HepG2 (cell line): ENCODE measurements at regions not wholly inside any gene's neighbourhood (a gene's known extent, or its start where the extent isn't known, plus 50 kb on each side); places are given as distances from the start of the nearest gene placed in this dataset.

Experiments used
- ATAC-seq: fragments of 200-7000 bp; cut with Tn5 transposase; 3 replicates; pipeline ENCODE4 v1.9.1; 2020; ENCODE audit warnings: mild to moderate bottlenecking, moderate library complexity
- BruUV-seq: library from RNA; stranded (reverse); fragments of 400-500 nt; replicated peaks from 2 replicates; lab custom pipeline; 2021; lab: Mats Ljungman, UMichigan
- CTCF ChIA-PET: fragments of 300-600 bp; formaldehyde crosslinking; extraction: SDS; loops from one replicate; lab custom pipeline; 2021; ENCODE audit warnings: low total read pairs, inconsistent platforms, low intra/inter-chr PET ratio; lab: Yijun Ruan, JAX
- POLR2A ChIA-PET: fragments of 350-600 bp; sonication (Branson Sonifier 250); formaldehyde crosslinking; loops from one replicate; lab custom pipeline; 2020; ENCODE audit warnings: antibody characterized with exemption, inconsistent platforms; lab: Yijun Ruan, JAX
- DNase-seq: peaks from one replicate; pipeline ENCODE4 v3.0.0-alpha.2; 2015; ENCODE audit warnings: low spot score
- FAIRE-seq: peaks from 3 replicates; lab custom pipeline; 2011; peaks lifted over from hg19 to GRCh38; lab: Jason Lieb, UNC
- H2AFZ ChIP-seq: one replicate; pipeline ENCODE4 v1.6.1; 2011; ENCODE audit warnings: low read length, inconsistent platforms
- H3K27ac ChIP-seq: fragments of 300-600 bp; 3 replicates; pipeline ENCODE4 v1.8.0; 2011; ENCODE audit warnings: mixed run types, mild to moderate bottlenecking, mixed read lengths, low read length, inconsistent platforms; ENCODE audit not compliant: insufficient read depth; ENCODE audit errors: extremely low read length
- H3K27me3 ChIP-seq, 2 experiments: fragments of 200-600 bp in 1 of 2; 2 replicates in 1 of 2; 3 replicates in 1 of 2; pipeline versions ENCODE4 v1.6.0 to v1.8.0; 2011; ENCODE audit warnings: low read length in 2 of 2, mild to moderate bottlenecking in 2 of 2, moderate library complexity in 2 of 2, inconsistent platforms in 1 of 2; ENCODE audit not compliant: insufficient read depth in 2 of 2, control insufficient read depth in 1 of 2
- H3K36me3 ChIP-seq, 2 experiments: fragments of 200-600 bp in 1 of 2; replicated peaks in 1 of 2; 2 replicates in 1 of 2; 3 replicates in 1 of 2; pipeline versions ENCODE4 v1.5.1 to v1.8.0; 2011; ENCODE audit warnings: low read length in 2 of 2, inconsistent platforms in 1 of 2; ENCODE audit not compliant: insufficient read depth in 2 of 2, control insufficient read depth in 1 of 2
- H3K4me1 ChIP-seq: 2 replicates; pipeline ENCODE4 v1.5.1; 2012; ENCODE audit warnings: low read length, inconsistent platforms; ENCODE audit not compliant: insufficient read depth
- H3K4me2 ChIP-seq: 2 replicates; pipeline ENCODE4 v1.6.0; 2011; ENCODE audit warnings: low read depth, low read length, inconsistent platforms
- H3K4me3 ChIP-seq, 3 experiments: fragments of 200-600 bp in 1 of 3; sonication (generic), shearing (Covaris generic) in 1 of 3; replicated peaks in 1 of 3; 2 replicates each; pipeline ENCODE4 v1.5.1; 2011 to 2016; ENCODE audit warnings: low read length in 3 of 3, inconsistent platforms in 2 of 3, low read depth in 2 of 3, mild to moderate bottlenecking in 2 of 3, control low read depth in 1 of 3, mixed read lengths in 1 of 3; ENCODE audit not compliant: insufficient read depth in 1 of 3
- H3K79me2 ChIP-seq: one replicate; pipeline ENCODE4 v1.6.1; 2011; ENCODE audit warnings: low read length, inconsistent platforms; ENCODE audit not compliant: insufficient read depth
- H3K9ac ChIP-seq: 2 replicates; pipeline ENCODE4 v1.6.0; 2011; ENCODE audit warnings: mild to moderate bottlenecking, low read depth, low read length, inconsistent platforms; ENCODE audit not compliant: insufficient read depth
- H3K9me3 ChIP-seq: 2 replicates; pipeline ENCODE4 v1.5.1; 2012; ENCODE audit warnings: mild to moderate bottlenecking, low read length
- H4K20me1 ChIP-seq: 2 replicates; pipeline ENCODE4 v1.6.0; 2011; ENCODE audit warnings: inconsistent platforms, mild to moderate bottlenecking, low read length, moderate library complexity; ENCODE audit not compliant: insufficient read depth
- DDIT3 ChIP-seq: sonication (generic); formaldehyde crosslinking; IDR thresholded peaks from 2 replicates; pipeline ENCODE4 v1.4.0; 2020; ENCODE audit warnings: mild to moderate bottlenecking, missing genetic modification reagents
- FOXA3 ChIP-seq: IDR thresholded peaks from 2 replicates; pipeline ENCODE4 v1.6.1; 2016; ENCODE audit warnings: missing genetic modification reagents, missing compliant biosample characterization
- GRHL1 ChIP-seq: sonication (generic); formaldehyde crosslinking; conservative IDR thresholded peaks from 2 replicates; pipeline ENCODE4 v1.8.0; 2022; ENCODE audit warnings: missing genetic modification reagents
- HNF1B ChIP-seq: sonication (generic); formaldehyde crosslinking; IDR thresholded peaks from 2 replicates; pipeline ENCODE4 v1.5.1; 2020; ENCODE audit warnings: mild to moderate bottlenecking, moderate library complexity, missing genetic modification reagents
- XRCC5 ChIP-seq: fragments of 200-400 bp; formaldehyde crosslinking; optimal IDR thresholded peaks from 2 replicates; pipeline ENCODE3; 2017; ENCODE audit warnings: mild to moderate bottlenecking, low read length
- ZNF687 ChIP-seq: sonication (generic); formaldehyde crosslinking; IDR thresholded peaks from 2 replicates; pipeline ENCODE4 v1.5.1; 2020; ENCODE audit warnings: mild to moderate bottlenecking, missing genetic modification reagents, moderate library complexity
- ZNF777 ChIP-seq: sonication (generic); formaldehyde crosslinking; IDR thresholded peaks from 2 replicates; pipeline ENCODE4 v1.4.0; 2020; ENCODE audit warnings: missing genetic modification reagents
- ZNF883 ChIP-seq: sonication (generic); formaldehyde crosslinking; IDR thresholded peaks from 2 replicates; pipeline ENCODE4 v1.5.1; 2020; ENCODE audit warnings: mild to moderate bottlenecking, missing genetic modification reagents; ENCODE audit errors: not compliant biosample characterization
- in situ Hi-C: cut with HindIII; loops from 2 replicates; pipeline ENCODE4 v1.10.0; 2017; ENCODE audit warnings: low pct_unique_long_range_greater_than_20kb; ENCODE audit not compliant: extremely low pct_ligation_motif_present
- intact Hi-C: fragments of 100-400 bp; cut with micrococcal nuclease; formaldehyde crosslinking; loops from one replicate; pipeline ENCODE4 v1.10.0; 2022; ENCODE audit not compliant: unreplicated experiment

GRCh38 chr3:145581694-145582093 is 579.3 kb downstream of the PLOD2 start:
- ATAC-seq (no peak), FAIRE-seq (no peak), DNase-seq (no peak)
- Histone ChIP-seq H3K9me3 (no peaks in the 10 kb centered on the region), H3K9ac (no peak overlapping the region), H3K4me2 (no peak overlapping the region), H3K27ac (no peak overlapping the region), H3K36me3 (no peaks in the 10 kb centered on the region), H4K20me1 (no peaks in the 10 kb centered on the region), H2AFZ (no peak overlapping the region), H3K79me2 (no peaks in the 10 kb centered on the region), H3K27me3 (no peaks in the 10 kb centered on the region), H3K4me3 (no peak overlapping the region), H3K4me1 (no peaks in the 10 kb centered on the region)
- ChIA-PET POLR2A (no interaction called here), CTCF (no interaction called here)
- TF ChIP-seq ZNF777 (CRISPR knock-in tag) (no peak), ZNF883 (no peak), GRHL1 (CRISPR knock-in tag) (no peak)
- in situ Hi-C loops, result no loop called here
- intact Hi-C loops, result no loop called here
- BruUV-seq, result no TSS peak

GRCh38 chr3:145604851-145605250 is 556.1 kb downstream of the PLOD2 start:
- TF ChIP-seq FOXA3 (CRISPR knock-in tag), result no peak
- TF ChIP-seq ZNF687 (CRISPR knock-in tag), result no peak
- no peak for TF ChIP-seq XRCC5
- TF ChIP-seq DDIT3, result no peak
- TF ChIP-seq HNF1B, result no peak
- no peak for TF ChIP-seq GRHL1 (CRISPR knock-in tag)
- TF ChIP-seq, all 625 proteins: peak for 0
- H2AFZ ChIP-seq, result no peak overlapping the region
- intact Hi-C loops, result no loop called here
- FAIRE-seq (no peak), DNase-seq (no peak), ATAC-seq (no peak)
- no peaks in the 10 kb centered on the region for H3K79me2 ChIP-seq
- POLR2A ChIA-PET, result no interaction called here
- no peak overlapping the region for H3K9ac ChIP-seq
- no peaks in the 10 kb centered on the region for H3K4me1 ChIP-seq
- no peaks in the 10 kb centered on the region for H3K27me3 ChIP-seq
- no peaks in the 10 kb centered on the region for H3K36me3 ChIP-seq
- H3K9me3 ChIP-seq, result no peaks in the 10 kb centered on the region
- in situ Hi-C loops, result no loop called here
- CTCF ChIA-PET, result no interaction called here
- H3K4me2 ChIP-seq, result no peak overlapping the region
- no peak overlapping the region for H3K27ac ChIP-seq
- H4K20me1 ChIP-seq, result no peaks in the 10 kb centered on the region
- BruUV-seq, result no TSS peak
- H3K4me3 ChIP-seq, result no peak overlapping the region
